Thoracic aorta (tissue), 2 donors: ENCODE measurements at regions not wholly inside any gene's neighbourhood (a gene's known extent, or its start where the extent isn't known, plus 50 kb on each side); places are given as distances from the start of the nearest gene placed in this dataset.

Experiments
- ATAC-seq: fragments of 150-250 bp; one replicate; pipeline ENCODE4 v1.8.0; 2017; ENCODE audit warnings: low read depth; ENCODE audit not compliant: insufficient number of reproducible peaks, low FRiP score
- DNase-seq: peaks from one replicate; pipeline ENCODE4 v3.0.0-alpha.2; 2020; ENCODE audit warnings: low spot score
- H3K27ac ChIP-seq, 2 donors: fragments of 200-600 bp; sonication (generic); 1 replicate in 1 of 2; 2 replicates in 1 of 2; pipeline ENCODE4 v1.5.1; 2016; ENCODE audit warnings: mild to moderate bottlenecking in 2 of 2, moderate library complexity in 2 of 2
- H3K27me3 ChIP-seq: fragments of 200-600 bp; sonication (generic); replicated peaks from 2 replicates; pipeline ENCODE4 v1.6.0; 2016; ENCODE audit warnings: mild to moderate bottlenecking; ENCODE audit not compliant: insufficient read depth
- H3K36me3 ChIP-seq: fragments of 200-600 bp; sonication (generic); one replicate; pipeline ENCODE4 v1.5.1; 2016
- H3K4me1 ChIP-seq, 2 donors: fragments of 200-600 bp; sonication (generic); 1 replicate in 1 of 2; 2 replicates in 1 of 2; pipeline versions ENCODE4 v1.5.1 to v1.6.0; 2016; ENCODE audit warnings: low read depth in 2 of 2, mild to moderate bottlenecking in 1 of 2; ENCODE audit not compliant: control insufficient read depth in 1 of 2
- H3K4me3 ChIP-seq: fragments of 200-600 bp; sonication (generic); 2 replicates; pipeline ENCODE4 v1.5.1; 2016; ENCODE audit warnings: mild to moderate bottlenecking
- H3K9me3 ChIP-seq: fragments of 200-600 bp; sonication (generic); 2 replicates; pipeline ENCODE4 v1.5.1; 2016
- CTCF ChIP-seq: fragments of 200-600 bp; sonication (generic); IDR thresholded peaks from one replicate; pipeline ENCODE4 v1.5.1; 2019; ENCODE audit warnings: antibody characterized with exemption

- H3K27ac ChIP-seq, result no peak overlapping the region
- H3K9me3 ChIP-seq, result no peaks in the 10 kb centered on the region
- no peak for DNase-seq
- H3K36me3 ChIP-seq, result no peaks in the 10 kb centered on the region
- no peak overlapping the region for H3K4me3 ChIP-seq
- H3K27me3 ChIP-seq, result no peaks in the 10 kb centered on the region
- no peak for TF ChIP-seq CTCF
- ATAC-seq, result peak; percentile 43
- peaks cover 4% of the 10 kb centered on the region in 2 donors for H3K4me1 ChIP-seq
These were observed 317.4 kb upstream of the RUNX1 start for GRCh38 chr21:35366394-35367080.

GRCh38 chr21:35363458-35363857 is 314.4 kb upstream of the RUNX1 start:
- H3K4me3 ChIP-seq, result no peak overlapping the region
- TF ChIP-seq CTCF, result no peak
- no peak overlapping the region for H3K27ac ChIP-seq
- ATAC-seq (no peak), DNase-seq (no peak)
- no peaks in the 10 kb centered on the region for H3K9me3 ChIP-seq
- no peaks in the 10 kb centered on the region for H3K27me3 ChIP-seq
- no peaks in the 10 kb centered on the region for H3K36me3 ChIP-seq
- H3K4me1 ChIP-seq, result peaks cover 4% of the 10 kb centered on the region in 2 donors

GRCh38 chr21:35361988-35362387 is 312.9 kb upstream of the RUNX1 start:
- no peaks in the 10 kb centered on the region for H3K27me3 ChIP-seq
- H3K27ac ChIP-seq, result no peak overlapping the region
- H3K4me1 ChIP-seq, result peaks cover 4% of the 10 kb centered on the region in 2 donors
- H3K4me3 ChIP-seq, result no peak overlapping the region
- DNase-seq, result no peak
- TF ChIP-seq CTCF, result no peak
- ATAC-seq, result no peak
- no peaks in the 10 kb centered on the region for H3K36me3 ChIP-seq
- no peaks in the 10 kb centered on the region for H3K9me3 ChIP-seq

GRCh38 chr21:35360870-35361570 is 311.9 kb upstream of the RUNX1 start:
- H3K4me3 ChIP-seq, result no peak overlapping the region
- H3K27me3 ChIP-seq, result no peaks in the 10 kb centered on the region
- H3K36me3 ChIP-seq, result no peaks in the 10 kb centered on the region
- no peak overlapping the region for H3K27ac ChIP-seq
- no peaks in the 10 kb centered on the region for H3K4me1 ChIP-seq
- ATAC-seq (no peak), DNase-seq (no peak)
- H3K9me3 ChIP-seq, result no peaks in the 10 kb centered on the region
- no peak for TF ChIP-seq CTCF

DNA sequence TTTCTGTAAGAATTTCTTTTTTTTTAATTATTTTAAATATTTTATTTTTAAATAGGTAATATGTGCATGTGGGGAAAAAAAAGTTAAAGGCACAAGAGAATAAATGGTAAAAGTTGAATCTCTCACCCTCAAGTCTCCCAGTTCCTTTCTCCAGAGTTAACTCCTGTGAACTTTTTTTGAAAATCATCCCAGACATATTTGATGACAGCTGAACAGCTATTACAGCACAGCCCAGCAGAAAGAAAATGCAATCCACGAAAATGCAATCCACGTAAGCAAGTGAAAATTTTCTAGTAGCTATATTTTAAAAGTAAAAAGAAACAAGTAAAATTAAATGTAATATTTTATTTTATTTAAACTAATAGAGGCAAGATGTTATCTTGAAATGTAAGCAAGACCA is 310.0 kb upstream of the RUNX1 start:
- ATAC-seq, result no peak
- no peak for DNase-seq
- no peak for TF ChIP-seq CTCF
- no peaks in the 10 kb centered on the region for H3K36me3 ChIP-seq
- H3K27me3 ChIP-seq, result no peaks in the 10 kb centered on the region
- no peaks in the 10 kb centered on the region for H3K9me3 ChIP-seq
- H3K27ac ChIP-seq, result no peak overlapping the region
- no peak overlapping the region for H3K4me3 ChIP-seq
- H3K4me1 ChIP-seq, result no peaks in the 10 kb centered on the region
